ENCODE measurements at regions not wholly inside any gene's neighbourhood (a gene's known extent, or its start where the extent isn't known, plus 50 kb on each side); places are given as distances from the start of the nearest gene placed in this dataset.

GRCh38 chr15:93700051-93700450 is 531.3 kb upstream of the MCTP2 start:
- Histone ChIP-seq H3K36me3 (ENCODE audit: control insufficient read depth in 1 of 2, insufficient read depth in 2 of 2, low read length in 2 of 2) (no peaks in the 10 kb centered on the region), H3K9me3 (ENCODE audit: control insufficient read depth in 1 of 2, insufficient read depth in 1 of 2, low read depth in 1 of 2, low read length in 2 of 2) (peaks cover 0 to 16% of the 10 kb centered on the region in 2 experiments; a peak in 2 of 4 replicates), H3K27ac (ENCODE audit: low read depth, low read length) (no peak overlapping the region), H3K4me2 (ENCODE audit: low read length) (no peak overlapping the region), H4K20me1 (ENCODE audit: insufficient read depth) (no peaks in the 10 kb centered on the region), H3K27me3 (ENCODE audit: insufficient read depth, low read length) (no peaks in the 10 kb centered on the region), H3K9ac (ENCODE audit: low read length) (no peak overlapping the region), H3K79me2 (ENCODE audit: insufficient read depth, low read length) (no peaks in the 10 kb centered on the region), H3K9me2 (ENCODE audit: insufficient read depth) (no peaks in the 10 kb centered on the region), H3K4me3 (replicated peaks in 1 of 2; ENCODE audit: low read depth in 1 of 2, low read length in 2 of 2) (no peak overlapping the region), H2AFZ (ENCODE audit: low read depth, low read length, poor library complexity, severe bottlenecking) (no peak overlapping the region), H3K4me1 (ENCODE audit: control insufficient read depth in 1 of 2, insufficient read depth in 2 of 2, low read length in 2 of 2) (no peaks in the 10 kb centered on the region)
- TF ChIP-seq CTCF (IDR thresholded peaks at IDR 0.05 in 2 of 3, conservative IDR thresholded peaks at IDR 0.05 in 1 of 3; ENCODE audit: borderline replicate concordance in 1 of 3, insufficient read depth in 1 of 3, low read depth in 2 of 3, low read length in 2 of 3) (no peak), SRF (IDR thresholded peaks at IDR 0.05; ENCODE audit: low read depth) (no peak), REST (IDR thresholded peaks at IDR 0.05; ENCODE audit: low read depth) (no peak), CBX3 (IDR thresholded peaks at IDR 0.05; ENCODE audit: low read depth) (no peak), EZH2 (IDR thresholded peaks at IDR 0.05) (no peak)
- intact Hi-C loops (cut with micrococcal nuclease) = no loop called here
- BruUV-seq (replicated peaks) = no TSS peak
- no peak for DNase-seq (ENCODE audit: low read depth, low spot score)
- POLR2A ChIA-PET = no interaction called here
- RAD21 ChIA-PET (ENCODE audit: low non-redundant PET in 1 of 2, low total read pairs in 2 of 2, uncharacterized antibody in 2 of 2, unreplicated experiment in 2 of 2) = no interaction called here
- CTCF ChIA-PET = no interaction called here
- ATAC-seq = no peak
